ENCODE measurements at regions not wholly inside any gene's neighbourhood (a gene's known extent, or its start where the extent isn't known, plus 50 kb on each side); places are given as distances from the start of the nearest gene placed in this dataset.

- no peak for DNase-seq
Observed at GRCh38 chr5:23353286-23353685, 154.1 kb upstream of the PRDM9 start.

- no peak for DNase-seq
Observed at GRCh38 chr5:23352446-23352845, 155.0 kb upstream of the PRDM9 start.

GRCh38 chr5:23343121-23343520, 164.3 kb upstream of the PRDM9 start:
- DNase-seq: no peak

- DNase-seq: peak; percentile 10
Observed at GRCh38 chr5:23332650-23333251, 174.7 kb upstream of the PRDM9 start.

- DNase-seq: no peak
Observed at GRCh38 chr5:23330726-23331125, 176.7 kb upstream of the PRDM9 start.

- no peak for DNase-seq
Observed at GRCh38 chr5:23319901-23320300, 187.5 kb upstream of the PRDM9 start.

GRCh38 chr5:23318960-23319359, 188.4 kb upstream of the PRDM9 start:
- DNase-seq: no peak

GRCh38 chr5:23318166-23318565, 189.2 kb upstream of the PRDM9 start:
- no peak for DNase-seq

GRCh38 chr5:23316060-23316591, 191.3 kb upstream of the PRDM9 start:
- DNase-seq: no peak

GRCh38 chr5:23314827-23315226, 192.6 kb upstream of the PRDM9 start:
- no peak for DNase-seq

- DNase-seq: no peak
Observed at GRCh38 chr5:23305055-23305454, 202.4 kb upstream of the PRDM9 start.

- no peak for DNase-seq
Observed at GRCh38 chr5:23303836-23304235, 203.6 kb upstream of the PRDM9 start.

GRCh38 chr5:23303435-23303834, 204.0 kb upstream of the PRDM9 start:
- no peak for DNase-seq

- DNase-seq: no peak
Observed at GRCh38 chr5:23302438-23302837, 205.0 kb upstream of the PRDM9 start.

GRCh38 chr5:23289162-23289561, 218.2 kb upstream of the PRDM9 start:
- no peak for DNase-seq

- DNase-seq: no peak
Observed at GRCh38 chr5:23284656-23285055, 222.8 kb upstream of the PRDM9 start.

- no peak for DNase-seq
Observed at GRCh38 chr5:23274171-23274570, 233.2 kb upstream of the PRDM9 start.

- no peak for DNase-seq
Observed at GRCh38 chr5:23269981-23270380, 237.4 kb upstream of the PRDM9 start.

- no peak for DNase-seq
Observed at GRCh38 chr5:23268136-23268535, 239.3 kb upstream of the PRDM9 start.

- no peak for DNase-seq
Observed at GRCh38 chr5:23260621-23261020, 246.8 kb upstream of the PRDM9 start.

GRCh38 chr5:23257656-23258055, 249.8 kb upstream of the PRDM9 start:
- DNase-seq: no peak

GRCh38 chr5:23253621-23254198, 253.7 kb upstream of the PRDM9 start:
- no peak for DNase-seq

GRCh38 chr5:23242891-23243290, 264.5 kb upstream of the PRDM9 start:
- no peak for DNase-seq

GRCh38 chr5:23235246-23235645, 272.2 kb upstream of the PRDM9 start:
- no peak for DNase-seq

- DNase-seq: no peak
Observed at GRCh38 chr5:23234197-23234596, 273.2 kb upstream of the PRDM9 start.
